Spleen (tissue), 7 donors: ENCODE measurements at regions not wholly inside any gene's neighbourhood (a gene's known extent, or its start where the extent isn't known, plus 50 kb on each side); places are given as distances from the start of the nearest gene placed in this dataset.

Experiments used
- POLR2AphosphoS5 ChIP-seq, 3 donors: sonication (generic); formaldehyde crosslinking; IDR thresholded peaks; one replicate each; pipeline ENCODE4 v1.5.1; 2017; ENCODE audit warnings: antibody characterized with exemption in 3 of 3
- TF ChIP-seq, protein P1 (sequence below), 11 experiments: fragments of 200-600 bp in 7 of 11; fragments of 450-650 bp in 4 of 11; sonication (generic) in 4 of 11; IDR thresholded peaks in 8 of 11; conservative IDR thresholded peaks in 3 of 11; 1 replicate in 7 of 11; 2 replicates in 4 of 11; pipeline versions ENCODE4 v1.4.0 to v1.8.0; 2016 to 2021; ENCODE audit warnings: antibody characterized with exemption in 11 of 11, inconsistent platforms in 4 of 11, mild to moderate bottlenecking in 1 of 11
- donor health status: DM: no; HTN: no; CAD: no; lungs with moderate emphysema.
- donor health status: DM: no; HTN: no; CAD: no.
- donor health status: DM: no; HTN: no; CAD: no.

DNA sequence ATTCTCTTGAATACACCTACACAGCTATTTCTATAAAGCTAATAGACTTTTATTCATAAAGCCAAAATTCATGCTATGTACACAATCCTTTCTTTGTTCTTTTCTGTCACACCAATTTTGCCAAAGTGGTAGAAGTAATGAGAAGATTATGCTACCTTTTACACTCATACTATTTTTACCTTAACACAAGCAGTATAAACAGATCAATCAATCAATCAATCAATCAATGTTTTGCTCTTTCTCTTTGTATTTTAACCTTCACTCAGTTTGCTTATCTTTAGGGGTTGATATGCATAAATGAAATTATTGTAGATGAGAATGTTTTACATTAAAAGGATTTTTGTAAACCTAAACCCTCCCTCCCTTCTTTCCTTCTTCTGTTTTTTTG is 878.6 kb downstream of the RAPGEF2 start:
- TF ChIP-seq, protein P1, sequence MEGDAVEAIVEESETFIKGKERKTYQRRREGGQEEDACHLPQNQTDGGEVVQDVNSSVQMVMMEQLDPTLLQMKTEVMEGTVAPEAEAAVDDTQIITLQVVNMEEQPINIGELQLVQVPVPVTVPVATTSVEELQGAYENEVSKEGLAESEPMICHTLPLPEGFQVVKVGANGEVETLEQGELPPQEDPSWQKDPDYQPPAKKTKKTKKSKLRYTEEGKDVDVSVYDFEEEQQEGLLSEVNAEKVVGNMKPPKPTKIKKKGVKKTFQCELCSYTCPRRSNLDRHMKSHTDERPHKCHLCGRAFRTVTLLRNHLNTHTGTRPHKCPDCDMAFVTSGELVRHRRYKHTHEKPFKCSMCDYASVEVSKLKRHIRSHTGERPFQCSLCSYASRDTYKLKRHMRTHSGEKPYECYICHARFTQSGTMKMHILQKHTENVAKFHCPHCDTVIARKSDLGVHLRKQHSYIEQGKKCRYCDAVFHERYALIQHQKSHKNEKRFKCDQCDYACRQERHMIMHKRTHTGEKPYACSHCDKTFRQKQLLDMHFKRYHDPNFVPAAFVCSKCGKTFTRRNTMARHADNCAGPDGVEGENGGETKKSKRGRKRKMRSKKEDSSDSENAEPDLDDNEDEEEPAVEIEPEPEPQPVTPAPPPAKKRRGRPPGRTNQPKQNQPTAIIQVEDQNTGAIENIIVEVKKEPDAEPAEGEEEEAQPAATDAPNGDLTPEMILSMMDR (IDR thresholded peaks at IDR 0.05 in 8 of 11, conservative IDR thresholded peaks at IDR 0.05 in 3 of 11) = no peak
- no peak for TF ChIP-seq POLR2AphosphoS5 (IDR thresholded peaks at IDR 0.05)
